Suppressor macrophage (primary cell): ENCODE measurements at regions not wholly inside any gene's neighbourhood (a gene's known extent, or its start where the extent isn't known, plus 50 kb on each side); places are given as distances from the start of the nearest gene placed in this dataset.
"Not testable (repeated sequence)": the region's sequence is repeated elsewhere in the genome, so short reads cannot be mapped to it uniquely, and the experiment has no call there.

ENCODE experiments used
- DNase-seq, 4 experiments: peaks; one replicate each; pipeline ENCODE4 v3.0.0-alpha.2; 2020 to 2022

DNA sequence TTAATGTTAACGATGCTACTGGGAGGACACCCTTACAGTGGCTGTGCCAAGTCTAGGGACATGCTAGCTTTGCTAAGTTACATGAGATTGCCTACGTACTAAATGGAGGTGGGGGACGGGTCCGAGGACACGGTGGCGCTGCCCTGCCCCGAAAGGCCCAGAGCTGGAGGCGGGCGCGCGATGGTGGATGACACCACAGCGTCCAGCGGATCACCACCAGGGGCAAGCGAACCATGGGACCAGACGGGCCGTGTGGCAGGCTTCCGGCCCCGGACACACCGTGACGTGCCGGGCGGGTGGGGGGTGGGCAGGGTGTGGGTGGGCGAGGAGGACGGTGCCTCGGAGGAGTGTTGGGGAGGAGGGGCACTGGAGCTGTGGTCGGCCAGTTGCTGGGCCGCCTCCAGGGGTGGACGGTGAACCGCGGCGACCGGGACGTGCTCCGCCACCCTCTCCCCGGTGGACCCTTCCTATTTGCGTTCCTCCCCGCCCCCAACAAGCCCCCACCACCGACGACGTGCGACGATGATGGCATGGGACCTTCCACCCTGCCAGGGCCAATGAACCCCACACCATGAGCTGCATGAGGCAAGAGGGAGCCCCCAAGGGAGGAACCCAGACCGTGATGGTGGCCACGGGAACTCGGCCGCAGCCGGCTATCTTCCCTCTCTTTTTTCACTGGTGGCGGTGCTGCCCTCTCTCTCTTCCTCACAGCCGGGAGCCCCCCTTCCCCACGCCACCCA, 773.3 kb upstream of the DEFB115 start:
- no peak for DNase-seq

DNA sequence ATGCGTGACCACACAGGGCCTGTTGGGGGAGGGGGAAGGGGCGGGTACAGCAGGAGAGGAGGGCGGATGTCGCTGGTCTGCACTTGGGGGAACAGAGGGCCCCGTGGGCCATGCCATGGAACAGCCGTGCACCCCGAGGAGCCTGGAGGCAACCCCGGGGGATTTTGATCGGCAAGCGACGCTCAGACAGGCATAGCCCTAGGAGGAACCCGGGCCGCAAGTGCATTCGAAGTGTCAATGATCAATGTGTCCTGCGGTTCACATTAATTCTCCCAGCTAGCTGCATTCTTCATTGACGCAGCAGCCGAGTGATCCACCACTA, 772.8 kb upstream of the DEFB115 start:
- DNase-seq = no peak

DNA sequence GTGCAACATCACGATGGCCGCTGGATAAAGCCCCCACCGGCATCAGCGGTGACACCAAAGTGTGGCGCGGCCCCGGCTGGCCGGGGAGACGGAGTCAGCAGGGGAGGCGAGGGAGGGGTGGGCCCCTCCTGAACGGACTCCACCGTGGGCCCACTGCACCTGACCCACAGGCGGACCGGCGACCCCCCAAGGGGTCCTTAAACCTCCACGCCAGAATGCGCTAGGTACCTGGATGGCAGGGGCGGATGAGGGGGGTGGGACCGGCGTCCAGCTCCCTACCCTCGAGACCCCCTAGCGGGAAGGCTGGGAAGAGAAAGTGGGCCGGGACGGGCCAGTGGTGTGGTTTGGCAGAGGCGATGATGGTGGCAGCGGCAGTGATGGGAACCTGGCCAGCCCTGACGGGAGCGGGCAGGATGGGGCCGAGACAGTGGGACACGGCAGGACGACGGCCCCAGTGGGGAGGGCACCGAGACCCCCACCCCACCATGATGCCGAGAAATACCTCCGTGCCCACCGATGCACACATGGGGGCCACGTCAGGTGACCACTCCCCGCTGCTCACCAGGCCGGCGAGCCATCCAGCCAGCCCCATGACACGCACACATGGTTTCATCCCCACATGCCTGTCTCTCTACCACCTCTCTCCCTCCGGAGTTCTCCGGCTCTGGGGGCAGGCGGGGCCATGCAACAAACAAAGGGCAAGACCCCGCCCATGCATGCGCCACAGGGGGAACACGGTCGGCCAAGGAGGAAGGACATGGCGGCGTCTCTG, 771.9 kb upstream of the DEFB115 start:
- no peak for DNase-seq

DNA sequence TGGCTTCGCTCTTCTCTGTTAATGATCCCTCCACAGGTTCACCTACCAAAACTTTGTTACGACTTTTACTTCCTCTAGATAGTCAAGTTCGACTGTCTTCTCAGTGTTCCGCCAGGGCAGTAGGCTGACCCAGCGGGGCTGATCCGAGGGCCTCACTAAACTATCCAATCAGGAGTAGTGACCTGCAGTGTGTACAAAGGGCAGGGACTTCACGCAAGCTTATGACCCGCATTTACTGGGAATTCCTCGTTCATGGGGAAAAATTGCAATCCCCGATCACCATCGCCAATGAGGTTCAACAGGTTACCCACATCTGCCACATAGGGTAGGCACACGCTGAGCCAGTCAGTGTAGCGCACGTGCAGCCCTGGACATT, 771.4 kb upstream of the DEFB115 start:
- DNase-seq = no peak

DNA sequence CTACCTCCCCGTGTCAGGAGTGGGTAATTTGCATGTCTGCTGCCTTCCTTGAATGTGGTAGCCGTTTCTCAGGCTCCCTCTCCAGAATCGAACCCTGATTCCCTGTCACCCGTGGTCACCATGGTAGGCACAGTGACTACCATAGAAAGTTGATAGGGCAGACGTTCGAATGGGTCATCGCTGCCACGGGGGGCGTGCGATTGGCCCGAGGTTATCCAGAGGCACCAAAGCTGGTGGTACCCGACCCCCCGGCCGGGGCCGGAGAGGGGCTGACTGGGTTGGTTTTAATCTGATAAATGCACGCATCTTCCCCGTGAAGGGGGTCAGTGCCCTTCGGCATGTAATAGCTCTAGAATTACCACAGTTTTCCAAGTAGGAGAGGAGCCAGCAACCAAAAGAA, 770.0 kb upstream of the DEFB115 start:
- not testable (repeated sequence) for DNase-seq

DNA sequence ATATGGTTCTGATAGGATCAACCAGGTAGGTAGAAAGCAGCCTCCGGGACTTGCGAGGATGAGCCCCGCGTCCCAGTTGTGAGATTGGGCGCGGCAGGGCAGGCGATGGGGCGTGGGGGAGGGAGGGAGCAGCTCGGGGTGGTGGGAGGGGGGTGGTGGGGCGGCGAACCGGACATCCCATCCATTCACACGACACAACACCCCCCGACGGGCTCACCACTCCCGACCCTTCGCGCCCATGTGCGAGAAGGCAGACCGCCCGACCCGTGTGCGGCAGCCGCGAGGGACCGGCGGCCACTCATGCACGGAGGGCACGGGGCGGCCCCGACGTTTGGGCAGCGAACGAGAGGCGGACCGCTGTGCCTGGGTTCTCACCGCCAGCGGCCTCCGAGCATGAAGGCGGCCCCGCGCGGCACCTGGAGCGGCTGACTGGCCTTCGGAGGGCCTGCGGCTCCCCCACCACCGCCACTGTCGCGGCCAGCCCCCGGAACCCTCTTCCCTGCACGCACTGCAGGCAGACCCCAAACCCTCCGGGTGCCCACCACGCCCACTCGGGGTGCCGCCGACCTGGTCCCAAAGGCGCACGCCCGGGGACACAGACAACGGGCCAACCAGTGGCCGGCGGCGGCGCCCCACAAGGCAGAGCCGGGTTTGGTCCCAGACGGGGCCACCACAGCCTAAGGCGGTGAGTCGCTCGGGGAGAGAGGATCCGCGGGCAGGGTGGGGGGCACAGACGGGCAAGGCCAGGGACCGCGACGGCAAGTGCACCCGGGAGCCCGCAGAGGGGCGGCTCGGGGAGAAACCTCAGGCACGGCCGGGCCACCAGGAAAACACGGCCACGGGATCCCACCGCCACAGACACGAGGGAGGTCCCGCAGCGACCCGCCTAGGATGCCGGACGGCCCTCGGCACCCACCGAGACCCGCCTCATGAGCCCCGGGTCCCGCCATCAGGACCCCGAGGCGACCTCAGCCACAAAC, 769.2 kb upstream of the DEFB115 start:
- DNase-seq = no peak

DNA sequence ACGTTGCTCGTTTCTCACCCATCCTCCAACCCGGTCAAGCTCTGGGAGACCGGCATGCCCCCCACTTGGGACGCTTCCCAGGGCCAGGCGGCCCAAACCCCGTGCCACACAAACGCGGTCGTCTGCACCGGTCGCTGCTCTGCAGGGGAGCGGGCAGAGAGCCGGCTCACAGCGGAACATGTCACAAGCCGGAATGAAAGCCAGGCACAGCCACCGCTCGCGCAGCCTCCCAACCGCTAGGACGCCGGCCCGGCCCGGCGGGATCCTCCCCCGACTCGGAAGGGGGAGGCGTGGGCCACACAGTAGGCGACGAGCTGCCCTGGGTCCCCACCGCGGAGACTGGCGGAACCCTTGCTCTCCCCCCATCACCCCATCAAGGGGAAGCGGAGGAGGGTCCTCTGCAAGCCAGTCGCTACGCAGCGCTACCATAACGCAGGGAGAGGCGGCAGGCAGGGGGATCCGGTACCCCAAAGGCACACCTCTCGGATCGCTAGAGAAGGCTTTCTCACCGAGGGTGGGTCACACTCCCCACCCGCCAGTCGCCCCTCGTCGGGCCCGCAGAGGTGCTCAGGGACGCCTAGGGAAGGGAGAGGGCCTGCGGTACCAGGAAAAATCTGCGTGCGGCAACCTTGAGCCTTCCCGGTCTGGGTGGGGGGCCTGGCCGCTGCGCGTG, 768.4 kb upstream of the DEFB115 start:
- DNase-seq = no peak

DNA sequence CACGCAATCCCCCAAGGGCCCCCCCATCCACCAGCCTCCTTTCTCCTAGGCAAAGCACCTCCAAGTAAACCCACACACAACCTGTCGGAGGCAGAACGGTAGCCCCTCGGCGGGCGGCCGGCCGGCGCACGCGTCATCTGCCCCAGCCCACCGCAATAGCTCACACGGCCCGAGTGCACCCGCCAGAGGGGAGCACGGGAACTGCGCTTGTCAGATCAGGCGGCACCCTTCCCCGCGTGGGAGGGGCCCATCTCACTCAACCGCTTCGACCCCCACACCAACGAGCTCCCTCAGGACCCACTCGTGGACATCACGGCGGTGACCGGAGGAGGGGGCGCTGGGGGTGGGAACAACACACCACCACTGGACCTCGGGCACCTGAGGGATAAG, 767.9 kb upstream of the DEFB115 start:
- no peak for DNase-seq

DNA sequence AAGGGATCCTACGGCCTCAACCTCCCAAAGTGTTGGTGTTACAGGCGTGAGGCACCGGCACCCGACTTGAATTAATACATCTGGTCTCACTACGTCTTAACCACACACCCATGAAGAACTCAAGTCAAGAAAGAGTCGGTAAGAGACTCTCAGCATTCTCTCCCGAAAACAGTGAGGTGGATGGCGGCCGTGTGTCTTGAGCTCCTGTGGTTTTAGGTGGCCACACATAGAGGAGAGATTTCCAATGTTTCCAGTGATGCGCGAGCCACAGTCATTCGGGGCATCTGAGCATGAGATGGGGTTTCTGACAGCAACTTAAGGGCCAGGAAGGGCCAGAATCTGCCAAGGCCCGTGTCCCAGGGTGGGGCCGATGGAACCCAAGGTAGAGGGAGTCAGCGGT, 766.4 kb upstream of the DEFB115 start:
- no peak for DNase-seq

DNA sequence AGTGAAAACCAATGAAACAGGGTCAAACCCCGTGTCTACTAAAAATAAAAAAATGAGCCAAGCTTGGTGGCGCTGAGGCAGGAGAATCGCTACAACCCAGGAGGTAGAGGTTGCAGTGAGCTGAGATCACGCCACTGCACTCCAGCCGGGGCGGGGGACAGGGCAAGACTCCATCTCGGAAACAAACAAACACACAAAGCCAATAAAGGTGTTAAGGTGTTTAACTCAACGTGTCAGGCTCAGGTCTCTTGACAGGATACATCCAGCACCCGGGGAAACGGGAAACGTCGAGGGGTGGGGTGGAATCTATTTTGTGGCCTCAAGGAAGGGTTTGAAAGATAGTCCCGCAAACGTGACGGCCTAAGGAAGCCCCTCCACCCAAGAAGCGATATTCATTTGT, 760.8 kb upstream of the DEFB115 start:
- DNase-seq = not testable (repeated sequence)

DNA sequence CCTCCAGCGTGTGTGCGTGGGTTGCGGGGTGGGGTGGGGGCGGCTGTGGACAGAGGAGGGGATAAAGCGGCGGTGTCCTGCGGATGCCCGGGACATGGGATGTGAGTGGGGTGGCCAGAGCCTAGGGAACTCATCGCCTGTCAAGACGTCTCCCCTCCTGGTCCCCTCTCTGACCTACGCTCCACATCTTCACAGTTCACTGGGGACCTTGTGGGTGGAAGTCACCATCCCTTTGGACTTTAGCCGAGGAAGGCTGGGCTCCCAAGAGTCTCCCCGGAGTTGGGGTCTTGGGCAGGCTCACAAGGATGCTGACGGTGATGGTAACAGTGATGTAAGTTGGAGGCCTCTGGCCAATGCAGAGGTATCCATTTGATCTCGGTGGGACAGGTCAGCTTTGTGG, 760.3 kb upstream of the DEFB115 start:
- DNase-seq = not testable (repeated sequence)

DNA sequence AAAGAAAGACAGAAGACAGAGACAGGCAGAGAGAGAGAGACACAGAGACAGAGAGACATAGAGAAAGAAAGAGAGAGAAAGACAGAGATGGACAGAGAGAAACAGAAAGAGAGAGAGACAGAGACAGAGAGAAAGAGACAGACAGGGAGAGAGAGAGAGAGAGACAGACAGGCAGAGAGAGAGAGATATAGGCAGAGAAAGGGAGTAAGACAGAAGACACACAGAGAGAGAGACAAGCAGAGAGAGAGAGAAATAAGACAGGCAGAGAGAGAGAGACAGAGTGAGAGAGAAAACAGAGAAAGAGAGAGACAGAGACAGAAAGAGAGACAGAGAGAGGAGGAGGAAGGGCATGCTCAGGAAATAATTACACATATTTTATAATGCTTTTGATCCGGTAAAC, 758.3 kb upstream of the DEFB115 start:
- DNase-seq = no peak

DNA sequence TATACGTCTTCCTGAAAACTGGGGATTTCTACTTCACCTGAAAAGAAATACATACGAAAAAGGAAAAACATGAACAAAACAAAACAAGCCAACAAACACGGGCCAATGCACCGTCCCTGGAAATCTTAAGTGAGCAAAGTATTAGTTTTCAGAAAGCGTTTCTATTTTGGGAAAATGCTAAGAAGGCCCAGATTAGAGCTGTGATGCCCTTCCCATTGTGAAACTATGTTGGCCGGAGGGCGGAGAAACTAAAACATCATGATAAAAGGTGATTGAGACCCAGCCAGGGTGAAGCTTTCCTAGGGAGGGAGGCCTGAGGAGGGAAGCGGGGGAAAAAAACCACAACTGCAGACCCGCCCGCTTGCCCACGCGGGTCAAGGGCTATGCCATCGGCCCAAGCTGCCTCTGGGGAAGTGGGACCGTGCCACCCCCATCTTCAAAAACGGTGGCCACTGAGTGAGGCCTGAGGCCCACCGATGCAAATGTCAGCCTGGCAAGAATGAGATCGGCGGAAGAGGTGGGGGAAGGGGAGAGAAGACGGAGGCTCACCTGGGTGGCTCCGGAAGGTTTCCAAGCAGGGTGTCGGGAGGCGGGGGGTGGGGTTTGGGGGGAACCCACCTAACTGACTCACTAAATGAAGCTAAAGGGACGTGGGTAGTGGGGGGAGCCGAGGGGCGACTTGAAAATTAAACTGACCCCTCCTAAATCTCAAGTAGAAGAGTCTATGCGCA, 757.6 kb upstream of the DEFB115 start:
- not testable (repeated sequence) for DNase-seq

DNA sequence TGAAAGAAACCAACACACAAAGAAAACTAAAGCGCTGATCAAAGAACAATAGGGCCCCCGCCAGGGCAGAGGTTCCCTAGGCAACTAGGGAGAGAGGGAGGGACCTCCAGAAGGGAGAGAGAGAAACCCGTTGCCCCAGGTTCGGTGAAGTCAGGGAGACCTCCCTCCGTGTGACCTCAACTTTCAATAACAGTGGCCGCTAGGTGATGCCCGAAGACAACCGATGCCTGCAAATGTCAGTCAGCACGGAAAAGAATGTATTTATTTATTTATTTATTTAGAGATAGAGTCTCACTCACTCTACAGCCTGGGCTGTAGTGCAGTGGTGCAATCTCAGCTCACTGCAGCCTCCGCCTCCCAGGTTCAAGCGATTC, 757.0 kb upstream of the DEFB115 start:
- DNase-seq = not testable (repeated sequence)

DNA sequence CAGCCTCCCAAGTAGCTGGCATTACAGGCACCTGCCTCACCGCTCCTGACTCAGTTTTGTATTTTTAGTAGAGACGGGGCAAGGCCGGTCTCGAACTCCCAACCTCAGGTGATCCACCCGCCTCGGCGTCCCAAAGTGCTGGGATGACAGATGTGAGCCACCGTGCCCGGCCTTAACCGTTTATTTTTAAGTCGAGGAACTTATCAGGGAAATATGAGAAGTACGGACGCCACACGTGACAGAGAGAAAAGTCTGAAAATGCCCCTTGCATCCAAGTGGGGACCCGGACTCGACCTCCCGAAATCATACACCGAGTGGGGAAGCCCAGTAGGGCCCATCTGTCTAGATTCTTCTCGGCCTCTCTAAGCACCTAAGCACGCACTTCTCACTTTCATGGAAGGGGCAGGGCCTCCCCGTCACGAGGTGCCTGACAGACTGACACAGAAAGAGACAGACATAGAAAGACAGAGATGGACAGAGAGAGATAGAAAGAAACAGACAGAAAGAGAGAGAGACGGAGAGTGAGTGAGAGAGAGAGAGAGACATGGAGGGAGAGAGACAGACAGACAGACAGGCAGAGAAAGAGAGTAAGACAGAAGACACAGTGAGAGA, 756.5 kb upstream of the DEFB115 start:
- no peak for DNase-seq

DNA sequence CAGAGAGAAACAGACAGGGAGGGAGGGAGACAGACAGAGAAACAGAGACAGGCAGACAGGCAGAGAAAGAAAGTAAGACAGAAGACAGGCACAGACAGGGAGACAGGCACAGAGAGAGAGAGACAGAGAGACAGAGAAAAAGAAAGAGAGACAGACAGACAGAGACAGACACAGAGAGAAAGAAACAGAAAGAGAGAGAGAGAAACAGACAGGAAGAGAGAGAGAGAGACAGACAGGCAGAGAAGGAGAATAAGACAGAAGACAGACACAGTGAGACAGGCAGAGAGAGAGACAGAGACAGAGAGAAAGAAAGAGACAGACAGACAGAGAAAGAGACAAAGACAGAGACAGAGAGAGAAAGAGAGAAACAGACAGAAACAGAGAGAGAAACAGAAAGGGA, 754.8 kb upstream of the DEFB115 start:
- no peak for DNase-seq

DNA sequence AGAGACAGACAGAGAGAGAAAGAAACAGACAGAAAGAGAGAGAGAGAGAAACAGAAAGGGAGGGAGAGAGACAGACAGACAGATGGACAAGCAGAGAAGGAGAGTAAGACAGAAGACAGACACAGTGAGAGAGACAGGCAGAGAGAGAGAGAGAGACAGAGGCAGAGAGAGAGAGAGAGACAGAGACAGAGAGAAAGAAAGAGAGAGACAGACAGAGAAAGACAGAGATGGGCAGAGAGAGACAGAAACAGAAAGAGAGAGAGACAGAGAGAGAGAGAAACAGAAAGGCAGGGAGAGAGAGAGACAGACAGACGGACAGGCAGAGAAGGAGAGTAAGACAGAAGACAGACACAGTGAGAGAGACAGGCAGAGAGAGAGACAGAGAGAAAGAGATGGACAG, 754.3 kb upstream of the DEFB115 start:
- not testable (repeated sequence) for DNase-seq

DNA sequence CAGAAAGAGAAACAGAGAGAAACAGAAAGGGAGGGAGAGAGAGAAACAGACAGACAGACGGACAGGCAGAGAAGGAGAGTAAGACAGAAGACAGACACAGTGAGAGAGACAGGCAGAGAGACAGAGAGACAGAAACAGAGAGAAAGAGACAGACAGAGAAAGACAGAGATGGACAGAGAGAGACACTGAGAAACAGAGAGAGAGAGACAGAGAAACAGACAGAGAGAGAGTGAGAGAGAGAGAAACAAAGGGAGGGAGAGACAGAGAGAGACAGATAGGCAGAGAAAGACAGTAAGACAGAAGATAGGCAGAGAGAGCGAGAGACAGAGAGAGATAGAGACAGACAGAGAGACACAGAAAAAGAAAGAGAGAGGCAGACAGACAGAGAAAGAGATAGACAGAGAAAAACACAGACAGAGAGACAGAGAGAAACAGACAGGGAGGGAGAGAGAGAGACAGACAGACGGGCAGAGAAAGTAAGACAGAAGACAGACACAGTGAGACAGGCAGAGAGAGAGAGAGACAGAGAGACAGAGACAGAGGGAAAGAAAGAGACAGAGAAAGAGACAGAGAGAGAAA, 753.4 kb upstream of the DEFB115 start:
- no peak for DNase-seq

DNA sequence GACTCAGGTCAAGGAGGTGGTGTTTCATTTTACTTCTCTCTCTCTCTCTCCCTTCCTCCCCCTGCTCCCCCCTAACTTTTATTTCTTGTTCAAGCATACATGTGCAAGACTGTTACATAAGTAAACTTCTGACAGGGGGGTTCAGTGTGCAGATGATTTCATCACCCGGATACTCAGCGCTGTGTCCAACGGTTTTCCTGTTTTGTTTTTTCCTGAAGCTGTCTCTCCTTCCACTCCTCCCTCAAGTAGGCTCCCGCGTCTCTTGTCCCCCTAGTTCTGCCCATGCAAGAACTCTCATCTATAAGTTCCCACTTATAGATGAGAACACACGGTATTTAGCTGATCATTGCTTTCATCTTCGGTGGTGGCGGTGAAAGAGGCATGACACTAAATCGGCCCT, 751.9 kb upstream of the DEFB115 start:
- DNase-seq = no peak

DNA sequence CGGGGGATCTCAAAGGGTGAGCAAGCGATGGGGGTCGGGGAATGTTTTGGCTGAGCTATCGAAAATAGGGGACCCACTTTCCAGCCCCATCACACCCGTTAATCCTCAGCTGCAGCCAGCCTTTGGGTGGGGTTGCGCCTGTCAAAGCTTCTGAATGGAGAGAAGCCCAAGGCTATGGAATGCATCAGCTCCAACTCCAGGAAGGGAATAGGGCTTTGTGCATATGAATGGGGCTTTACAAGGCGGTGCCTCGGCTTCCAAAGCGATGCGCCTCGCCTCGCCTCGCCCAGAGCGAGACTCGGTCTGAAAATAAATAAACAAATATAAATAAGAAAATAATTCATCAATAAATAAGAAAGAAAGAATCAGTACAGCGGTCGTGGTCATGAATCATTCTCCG, 751.4 kb upstream of the DEFB115 start:
- DNase-seq = no peak

DNA sequence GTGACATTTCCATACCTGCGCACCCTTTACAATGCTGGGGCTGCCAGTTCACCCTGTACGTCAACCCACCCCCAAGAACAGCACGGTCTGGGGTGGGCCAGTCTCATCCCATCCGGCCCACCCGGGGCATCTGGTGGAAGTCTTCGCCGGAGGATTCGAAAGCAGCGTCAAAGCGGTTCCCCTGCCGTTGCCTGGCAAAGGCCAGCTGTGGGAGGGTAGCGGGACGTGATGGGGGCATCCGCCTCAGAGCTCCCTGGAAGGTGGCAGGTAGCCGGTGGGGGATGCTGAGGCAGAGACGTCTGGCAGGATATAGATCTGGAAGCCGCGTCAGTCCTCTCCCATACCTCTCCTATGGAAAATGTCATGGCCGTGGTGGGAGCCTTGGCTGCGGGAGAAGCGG, 749.1 kb upstream of the DEFB115 start:
- not testable (repeated sequence) for DNase-seq
